ENCODE measurements at regions not wholly inside any gene's neighbourhood (a gene's known extent, or its start where the extent isn't known, plus 50 kb on each side); places are given as distances from the start of the nearest gene placed in this dataset.

DNA sequence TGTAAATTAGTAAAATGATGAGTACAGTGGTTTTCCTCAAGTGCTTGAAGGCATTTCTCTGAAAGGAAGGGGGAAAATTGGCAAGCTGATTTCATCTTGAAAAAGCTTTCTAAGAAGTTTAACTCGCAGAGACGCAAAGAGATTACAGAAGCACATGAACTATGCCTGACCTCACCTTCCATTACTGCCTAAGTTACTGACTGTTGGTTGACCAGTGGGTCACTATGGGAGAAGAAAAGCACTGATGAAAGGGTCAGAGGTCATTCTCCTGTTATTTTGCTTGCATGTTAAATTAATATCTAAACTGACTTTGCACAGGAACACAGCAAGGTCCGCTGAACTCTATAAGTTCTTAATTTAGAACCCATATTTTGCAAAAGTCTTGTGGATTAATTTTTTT lies 225.6 kb downstream of the ARL4A start:
- TF ChIP-seq, protein P1, sequence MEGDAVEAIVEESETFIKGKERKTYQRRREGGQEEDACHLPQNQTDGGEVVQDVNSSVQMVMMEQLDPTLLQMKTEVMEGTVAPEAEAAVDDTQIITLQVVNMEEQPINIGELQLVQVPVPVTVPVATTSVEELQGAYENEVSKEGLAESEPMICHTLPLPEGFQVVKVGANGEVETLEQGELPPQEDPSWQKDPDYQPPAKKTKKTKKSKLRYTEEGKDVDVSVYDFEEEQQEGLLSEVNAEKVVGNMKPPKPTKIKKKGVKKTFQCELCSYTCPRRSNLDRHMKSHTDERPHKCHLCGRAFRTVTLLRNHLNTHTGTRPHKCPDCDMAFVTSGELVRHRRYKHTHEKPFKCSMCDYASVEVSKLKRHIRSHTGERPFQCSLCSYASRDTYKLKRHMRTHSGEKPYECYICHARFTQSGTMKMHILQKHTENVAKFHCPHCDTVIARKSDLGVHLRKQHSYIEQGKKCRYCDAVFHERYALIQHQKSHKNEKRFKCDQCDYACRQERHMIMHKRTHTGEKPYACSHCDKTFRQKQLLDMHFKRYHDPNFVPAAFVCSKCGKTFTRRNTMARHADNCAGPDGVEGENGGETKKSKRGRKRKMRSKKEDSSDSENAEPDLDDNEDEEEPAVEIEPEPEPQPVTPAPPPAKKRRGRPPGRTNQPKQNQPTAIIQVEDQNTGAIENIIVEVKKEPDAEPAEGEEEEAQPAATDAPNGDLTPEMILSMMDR (IDR thresholded peaks at IDR 0.05) = no peak
- TF ChIP-seq POLR2A (IDR thresholded peaks at IDR 0.05) = no peak
